ENCODE measurements at regions not wholly inside any gene's neighbourhood (a gene's known extent, or its start where the extent isn't known, plus 50 kb on each side); places are given as distances from the start of the nearest gene placed in this dataset.

DNA sequence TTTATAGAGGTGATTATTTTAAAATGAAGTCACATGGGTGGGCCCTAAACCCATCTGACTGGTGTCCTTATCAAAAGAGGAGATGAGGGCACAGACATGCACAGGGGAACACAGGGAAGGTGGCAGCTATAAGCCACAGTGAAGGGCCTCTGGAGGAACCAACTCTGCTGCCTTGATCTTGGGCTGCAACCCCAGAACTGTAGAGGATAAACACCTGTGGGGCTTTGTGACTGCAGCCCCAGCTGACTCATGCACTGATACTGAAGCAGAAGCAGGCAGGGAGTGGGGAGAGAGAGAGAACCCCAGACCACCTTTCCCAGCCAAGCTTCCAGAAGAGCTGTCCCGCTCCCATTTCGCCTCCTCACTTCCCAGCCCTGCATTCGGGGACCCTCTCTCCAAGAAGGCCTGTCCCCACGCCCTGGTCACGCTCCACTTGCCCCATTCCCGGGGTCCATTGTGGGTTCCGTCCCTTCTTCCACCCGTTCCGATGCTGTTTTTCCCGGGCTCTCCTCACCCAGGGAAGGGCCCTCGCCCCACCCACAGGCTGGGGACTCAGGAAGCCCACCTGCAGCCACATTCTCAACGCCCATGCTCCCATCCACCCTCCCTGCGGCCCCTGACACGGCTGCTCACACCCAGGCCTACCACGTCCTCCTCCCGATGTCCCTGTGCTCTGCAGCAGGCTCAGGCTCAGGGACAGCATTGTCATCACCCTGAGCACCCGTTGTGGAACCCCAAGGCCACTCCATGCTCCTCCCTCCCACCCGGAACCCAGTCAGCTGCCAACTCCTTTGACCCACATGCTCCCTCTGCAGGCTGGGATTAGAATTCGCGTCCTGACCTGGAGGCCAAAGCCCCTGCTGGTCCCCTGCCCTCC lies 90.8 kb upstream of the SHANK2 start:
- no peak overlapping the region for H3K4me3 ChIP-seq (ENCODE audit: low read depth, low read length)
- H3K27me3 Mint-ChIP-seq (ENCODE audit: insufficient read depth, unreplicated experiment): peaks cover 9% of the 10 kb centered on the region
- POLR2A ChIA-PET: no interaction called here

DNA sequence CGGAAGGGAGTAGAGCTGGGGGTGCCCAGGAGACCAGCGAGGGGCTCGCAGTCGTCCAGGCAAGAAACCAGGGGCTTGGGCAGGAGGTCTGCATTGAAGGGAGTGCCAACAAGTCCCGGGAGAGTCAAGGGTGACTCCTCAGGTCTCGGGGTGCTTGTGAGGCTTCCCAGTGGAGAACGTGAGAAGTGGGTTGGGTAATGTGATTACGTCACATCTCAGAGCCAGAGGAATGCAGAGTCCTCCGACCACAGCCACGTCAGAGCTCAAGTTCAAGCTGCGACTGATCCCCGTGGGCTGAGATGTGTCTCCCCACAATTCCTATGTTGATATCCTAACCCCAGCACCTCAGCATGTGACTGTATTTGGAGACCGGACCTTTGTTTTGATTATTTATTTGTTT lies 89.7 kb upstream of the SHANK2 start:
- no peak for TF ChIP-seq CTCF (IDR thresholded peaks at IDR 0.05; ENCODE audit: insufficient read depth in 1 of 2, low read depth in 1 of 2, low read length in 1 of 2, severe bottlenecking in 1 of 2, unreplicated experiment in 1 of 2)
- H3K9me3 Mint-ChIP-seq (ENCODE audit: unreplicated experiment): peaks cover under 1% of the 10 kb centered on the region
- H3K27ac Mint-ChIP-seq (ENCODE audit: unreplicated experiment): peak overlapping the region; percentile 36
- no peak overlapping the region for H3K4me3 Mint-ChIP-seq (ENCODE audit: unreplicated experiment)
- H3K27me3 Mint-ChIP-seq (ENCODE audit: insufficient read depth, unreplicated experiment): peaks cover 4% of the 10 kb centered on the region
- intact Hi-C loops (cut with micrococcal nuclease; ENCODE audit: unreplicated experiment): loop anchor here (2.0 kb wide), 1 partner anchor 255 kb away; no protein-coding TSS in a partner anchor
- POLR2A ChIA-PET: no interaction called here
- H3K36me3 ChIP-seq (ENCODE audit: control insufficient read depth, insufficient read depth, low read length): no peaks in the 10 kb centered on the region
- H3K9me3 ChIP-seq: no peaks in the 10 kb centered on the region
- no peak for DNase-seq
- peaks cover 6% of the 10 kb centered on the region for H3K4me1 Mint-ChIP-seq (ENCODE audit: low read depth, unreplicated experiment)
- H3K4me3 ChIP-seq (ENCODE audit: low read depth, low read length): no peak overlapping the region
- CTCF ChIA-PET: interaction anchor here (0.6 to 1.8 kb wide), 2 partner anchors 90 to 142 kb away, joined by 3 to 5 read pairs; no protein-coding TSS in a partner anchor
- H3K27me3 ChIP-seq (replicated peaks; ENCODE audit: control insufficient read depth, insufficient read depth, low read length): no peaks in the 10 kb centered on the region
- no peaks in the 10 kb centered on the region for H3K36me3 Mint-ChIP-seq (ENCODE audit: insufficient read depth, unreplicated experiment)
- no TSS peak for BruUV-seq (replicated peaks)
- peaks cover 11% of the 10 kb centered on the region; the same call in 1 of the 2 replicates for H3K4me1 ChIP-seq

More for the DNA sequence above, 90.8 kb upstream of the SHANK2 start:
- TF ChIP-seq CTCF (IDR thresholded peaks at IDR 0.05; ENCODE audit: insufficient read depth in 1 of 2, low read depth in 1 of 2, low read length in 1 of 2, severe bottlenecking in 1 of 2, unreplicated experiment in 1 of 2): peak; percentile 87 to 94
- peaks cover 6% of the 10 kb centered on the region for H3K4me1 Mint-ChIP-seq (ENCODE audit: low read depth, unreplicated experiment)
- Histone ChIP-seq H3K4me1 (peaks cover 8% of the 10 kb centered on the region; the same call in 1 of the 2 replicates), H3K36me3 (ENCODE audit: control insufficient read depth, insufficient read depth, low read length) (no peaks in the 10 kb centered on the region), H3K27me3 (replicated peaks; ENCODE audit: control insufficient read depth, insufficient read depth, low read length) (no peaks in the 10 kb centered on the region), H3K9me3 (0 out of 2 replicates have a peak, but pooled peaks cover 2% of the 10 kb centered on the region)
- intact Hi-C loops (cut with micrococcal nuclease; ENCODE audit: unreplicated experiment): loop anchor here (1.0 to 2.0 kb wide), 4 partner anchors 44 to 256 kb away; no protein-coding TSS in a partner anchor
- no peaks in the 10 kb centered on the region for H3K36me3 Mint-ChIP-seq (ENCODE audit: insufficient read depth, unreplicated experiment)
- BruUV-seq (replicated peaks): no TSS peak
- CTCF ChIA-PET: interaction anchor here (1.8 kb wide), 1 partner anchor 91 kb away, joined by 5 read pairs; no protein-coding TSS in a partner anchor
- peak; percentile 84 to 85 for DNase-seq
- no peak overlapping the region for H3K27ac Mint-ChIP-seq (ENCODE audit: unreplicated experiment)
- H3K9me3 Mint-ChIP-seq (ENCODE audit: unreplicated experiment): peaks cover 9% of the 10 kb centered on the region
- no peak overlapping the region for H3K4me3 Mint-ChIP-seq (ENCODE audit: unreplicated experiment)

- no peaks in the 10 kb centered on the region for H3K36me3 Mint-ChIP-seq (ENCODE audit: insufficient read depth, unreplicated experiment)
- Histone ChIP-seq H3K36me3 (ENCODE audit: control insufficient read depth, insufficient read depth, low read length) (no peaks in the 10 kb centered on the region), H3K9me3 (no peaks in the 10 kb centered on the region), H3K4me3 (ENCODE audit: low read depth, low read length) (no peak overlapping the region), H3K27me3 (replicated peaks; ENCODE audit: control insufficient read depth, insufficient read depth, low read length) (no peaks in the 10 kb centered on the region), H3K4me1 (peaks cover 11% of the 10 kb centered on the region; the same call in 1 of the 2 replicates)
- H3K4me1 Mint-ChIP-seq (ENCODE audit: low read depth, unreplicated experiment): peaks cover 6% of the 10 kb centered on the region
- DNase-seq: no peak
- no peaks in the 10 kb centered on the region for H3K9me3 Mint-ChIP-seq (ENCODE audit: unreplicated experiment)
- intact Hi-C loops (cut with micrococcal nuclease; ENCODE audit: unreplicated experiment): no loop called here
- H3K4me3 Mint-ChIP-seq (ENCODE audit: unreplicated experiment): no peak overlapping the region
- no peak for TF ChIP-seq CTCF (IDR thresholded peaks at IDR 0.05; ENCODE audit: insufficient read depth in 1 of 2, low read depth in 1 of 2, low read length in 1 of 2, severe bottlenecking in 1 of 2, unreplicated experiment in 1 of 2)
- ChIA-PET POLR2A (no interaction called here), CTCF (interaction anchor here (0.8 to 1.8 kb wide), 2 partner anchors 90 to 149 kb away, joined by 3 to 5 read pairs; no protein-coding TSS in a partner anchor)
- no TSS peak for BruUV-seq (replicated peaks)
- peak overlapping the region; percentile 36 for H3K27ac Mint-ChIP-seq (ENCODE audit: unreplicated experiment)
- H3K27me3 Mint-ChIP-seq (ENCODE audit: insufficient read depth, unreplicated experiment): no peaks in the 10 kb centered on the region
Observed at GRCh38 chr11:71341596-71341995, 89.2 kb upstream of the SHANK2 start.

Data from Caco-2 (cell line).